ENCODE measurements at regions not wholly inside any gene's neighbourhood (a gene's known extent, or its start where the extent isn't known, plus 50 kb on each side); places are given as distances from the start of the nearest gene placed in this dataset.

DNA sequence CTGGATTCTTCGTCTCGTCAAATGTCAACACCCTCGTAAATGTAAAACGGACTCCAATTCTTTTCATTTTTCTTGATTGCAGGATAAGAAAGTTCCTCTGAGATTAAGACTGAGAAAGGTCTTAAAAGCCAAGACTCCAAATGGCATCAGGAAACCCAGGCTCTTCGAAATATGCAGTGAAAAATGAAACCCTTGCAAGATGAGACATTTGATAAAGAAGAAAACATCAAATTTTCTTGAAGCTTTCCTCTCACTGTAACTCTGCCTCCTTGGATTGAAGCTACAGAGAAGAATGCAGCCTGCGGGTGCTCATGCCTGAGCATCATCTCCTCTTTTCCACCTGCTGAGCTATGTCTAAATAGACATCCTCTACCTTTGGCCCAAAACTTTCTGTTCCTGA lies 342.4 kb upstream of the THBS1 start:
- Histone ChIP-seq H3K9ac (ENCODE audit: low read depth, low read length, poor library complexity) (no peak overlapping the region), H3K4me3 (ENCODE audit: low read length in 2 of 2) (no peak overlapping the region), H3K4me2 (ENCODE audit: insufficient read depth, low read length, poor library complexity, severe bottlenecking) (no peak overlapping the region), H3K4me1 (ENCODE audit: control insufficient read depth in 2 of 2, insufficient read depth in 1 of 2, low read depth in 1 of 2, low read length in 2 of 2) (no peaks in the 10 kb centered on the region), H3K36me3 (replicated peaks in 1 of 2; ENCODE audit: control insufficient read depth in 2 of 2, insufficient read depth in 2 of 2, low read length in 2 of 2) (no peaks in the 10 kb centered on the region), H3K4ac (ENCODE audit: low read length) (no peak overlapping the region), H3K23ac (ENCODE audit: low read depth, low read length, poor library complexity) (no peak overlapping the region), H3K27ac (replicated peaks; ENCODE audit: low read length) (no peak overlapping the region), H2BK12ac (ENCODE audit: low read length) (no peak overlapping the region), H4K91ac (ENCODE audit: low read depth, low read length, poor library complexity) (no peak overlapping the region), H4K8ac (ENCODE audit: low read depth, low read length) (no peak overlapping the region), H3K14ac (ENCODE audit: low read length) (no peak overlapping the region), H2BK5ac (ENCODE audit: low read length) (no peak overlapping the region), H3K27me3 (ENCODE audit: control insufficient read depth in 3 of 3, insufficient read depth in 3 of 3, low read depth in 1 of 3, low read length in 3 of 3) (no peaks in the 10 kb centered on the region), H3K18ac (ENCODE audit: low read length) (no peak overlapping the region), H2BK15ac (ENCODE audit: low read length) (no peak overlapping the region), H3K79me1 (ENCODE audit: low read depth, low read length) (no peaks in the 10 kb centered on the region), H2AFZ (ENCODE audit: low read length) (no peak overlapping the region), H3K9me3 (replicated peaks in 1 of 2; ENCODE audit: control insufficient read depth in 2 of 2, insufficient read depth in 1 of 2, low read depth in 1 of 2, low read length in 2 of 2) (no peaks in the 10 kb centered on the region), H2BK120ac (ENCODE audit: low read depth, low read length) (no peak overlapping the region), H2AK5ac (ENCODE audit: low read depth, low read length) (no peak overlapping the region)
- WGBS, 2 donors (ENCODE audit: extremely low coverage in 2 of 2, insufficient read length in 2 of 2, insufficient replicate concordance in 1 of 2) = no CpG with 5 or more reads among the region's 6 CpGs
- no peak for DNase-seq (ENCODE audit: low spot score)

DNA sequence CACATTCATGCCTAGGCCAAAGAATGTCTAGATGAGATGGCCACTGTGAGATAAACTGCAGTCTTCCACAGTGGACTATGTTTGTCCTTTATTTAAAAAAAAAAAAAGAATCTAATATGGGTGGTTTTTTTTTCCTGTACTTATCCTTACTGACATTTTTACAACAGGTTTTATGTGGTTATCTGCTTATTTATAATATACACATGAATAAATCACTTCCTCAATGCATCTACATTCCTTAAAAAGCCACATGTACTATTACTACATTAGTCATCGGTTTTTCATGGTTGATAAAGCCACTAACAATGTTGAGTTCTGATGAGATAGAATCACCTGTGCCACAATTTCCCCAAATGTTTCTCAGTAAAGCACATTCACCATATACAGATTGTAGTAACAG lies 341.3 kb upstream of the THBS1 start:
- no peak overlapping the region for H3K27ac ChIP-seq (replicated peaks; ENCODE audit: low read length)
- WGBS, 2 donors (ENCODE audit: extremely low coverage in 2 of 2, insufficient read length in 2 of 2, insufficient replicate concordance in 1 of 2) = no CpG with 5 or more reads among the region's 1 CpG
- DNase-seq (ENCODE audit: low spot score) = no peak

DNA sequence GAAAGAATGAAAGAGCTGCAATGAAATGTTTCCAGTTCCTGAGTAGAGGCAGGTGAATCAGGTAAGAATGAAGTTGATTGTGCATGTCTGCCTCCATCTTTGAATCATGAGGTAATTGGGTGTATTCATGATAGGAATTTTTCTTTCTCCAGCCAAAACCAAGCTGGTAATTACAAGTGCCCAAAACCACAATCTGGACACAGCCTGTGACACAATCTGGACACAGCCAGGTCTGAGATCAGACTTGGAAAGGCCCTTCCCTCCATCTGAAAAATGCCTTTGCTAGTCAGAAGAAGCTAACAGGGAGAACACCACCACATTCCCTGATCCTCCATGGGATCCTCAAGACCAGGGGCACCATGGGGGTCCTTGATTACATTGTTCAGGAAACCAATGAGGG lies 338.5 kb upstream of the THBS1 start:
- Histone ChIP-seq H3K79me1 (ENCODE audit: low read depth, low read length) (no peaks in the 10 kb centered on the region), H4K91ac (ENCODE audit: low read depth, low read length, poor library complexity) (no peak overlapping the region), H3K4me1 (ENCODE audit: control insufficient read depth in 2 of 2, insufficient read depth in 1 of 2, low read depth in 1 of 2, low read length in 2 of 2) (no peaks in the 10 kb centered on the region), H3K4me2 (ENCODE audit: insufficient read depth, low read length, poor library complexity, severe bottlenecking) (no peak overlapping the region), H3K27ac (replicated peaks; ENCODE audit: low read length) (no peak overlapping the region), H3K27me3 (ENCODE audit: control insufficient read depth in 3 of 3, insufficient read depth in 3 of 3, low read depth in 1 of 3, low read length in 3 of 3) (no peaks in the 10 kb centered on the region), H3K4ac (ENCODE audit: low read length) (no peak overlapping the region), H4K8ac (ENCODE audit: low read depth, low read length) (no peak overlapping the region), H3K23ac (ENCODE audit: low read depth, low read length, poor library complexity) (no peak overlapping the region), H2BK12ac (ENCODE audit: low read length) (no peak overlapping the region), H3K36me3 (replicated peaks in 1 of 2; ENCODE audit: control insufficient read depth in 2 of 2, insufficient read depth in 2 of 2, low read length in 2 of 2) (no peaks in the 10 kb centered on the region), H3K4me3 (ENCODE audit: low read length in 2 of 2) (no peak overlapping the region), H3K18ac (ENCODE audit: low read length) (no peak overlapping the region), H2BK15ac (ENCODE audit: low read length) (no peak overlapping the region), H2BK120ac (ENCODE audit: low read depth, low read length) (no peak overlapping the region), H2AK5ac (ENCODE audit: low read depth, low read length) (no peak overlapping the region), H3K14ac (ENCODE audit: low read length) (no peak overlapping the region), H3K9me3 (replicated peaks in 1 of 2; ENCODE audit: control insufficient read depth in 2 of 2, insufficient read depth in 1 of 2, low read depth in 1 of 2, low read length in 2 of 2) (no peaks in the 10 kb centered on the region), H2AFZ (ENCODE audit: low read length) (no peak overlapping the region), H3K9ac (ENCODE audit: low read depth, low read length, poor library complexity) (no peak overlapping the region), H2BK5ac (ENCODE audit: low read length) (no peak overlapping the region)
- no peak for DNase-seq (ENCODE audit: low spot score)

More for the DNA sequence above, 341.3 kb upstream of the THBS1 start:
- H2BK5ac ChIP-seq (ENCODE audit: low read length) = no peak overlapping the region
- no peak overlapping the region for H3K23ac ChIP-seq (ENCODE audit: low read depth, low read length, poor library complexity)
- H3K4me2 ChIP-seq (ENCODE audit: insufficient read depth, low read length, poor library complexity, severe bottlenecking) = no peak overlapping the region
- H2BK15ac ChIP-seq (ENCODE audit: low read length) = no peak overlapping the region
- no peaks in the 10 kb centered on the region for H3K36me3 ChIP-seq (replicated peaks in 1 of 2; ENCODE audit: control insufficient read depth in 2 of 2, insufficient read depth in 2 of 2, low read length in 2 of 2)
- H3K9me3 ChIP-seq (replicated peaks in 1 of 2; ENCODE audit: control insufficient read depth in 2 of 2, insufficient read depth in 1 of 2, low read depth in 1 of 2, low read length in 2 of 2) = no peaks in the 10 kb centered on the region
- no peak overlapping the region for H3K14ac ChIP-seq (ENCODE audit: low read length)
- H3K27me3 ChIP-seq (ENCODE audit: control insufficient read depth in 3 of 3, insufficient read depth in 3 of 3, low read depth in 1 of 3, low read length in 3 of 3) = no peaks in the 10 kb centered on the region
- H3K18ac ChIP-seq (ENCODE audit: low read length) = no peak overlapping the region
- H2AFZ ChIP-seq (ENCODE audit: low read length) = no peak overlapping the region
- H4K91ac ChIP-seq (ENCODE audit: low read depth, low read length, poor library complexity) = no peak overlapping the region
- H2BK12ac ChIP-seq (ENCODE audit: low read length) = no peak overlapping the region
- no peak overlapping the region for H3K4me3 ChIP-seq (ENCODE audit: low read length in 2 of 2)
- H3K9ac ChIP-seq (ENCODE audit: low read depth, low read length, poor library complexity) = no peak overlapping the region
- no peak overlapping the region for H3K4ac ChIP-seq (ENCODE audit: low read length)
- no peak overlapping the region for H2AK5ac ChIP-seq (ENCODE audit: low read depth, low read length)
- no peak overlapping the region for H4K8ac ChIP-seq (ENCODE audit: low read depth, low read length)
- no peak overlapping the region for H2BK120ac ChIP-seq (ENCODE audit: low read depth, low read length)
- H3K4me1 ChIP-seq (ENCODE audit: control insufficient read depth in 2 of 2, insufficient read depth in 1 of 2, low read depth in 1 of 2, low read length in 2 of 2) = no peaks in the 10 kb centered on the region
- no peaks in the 10 kb centered on the region for H3K79me1 ChIP-seq (ENCODE audit: low read depth, low read length)

DNA sequence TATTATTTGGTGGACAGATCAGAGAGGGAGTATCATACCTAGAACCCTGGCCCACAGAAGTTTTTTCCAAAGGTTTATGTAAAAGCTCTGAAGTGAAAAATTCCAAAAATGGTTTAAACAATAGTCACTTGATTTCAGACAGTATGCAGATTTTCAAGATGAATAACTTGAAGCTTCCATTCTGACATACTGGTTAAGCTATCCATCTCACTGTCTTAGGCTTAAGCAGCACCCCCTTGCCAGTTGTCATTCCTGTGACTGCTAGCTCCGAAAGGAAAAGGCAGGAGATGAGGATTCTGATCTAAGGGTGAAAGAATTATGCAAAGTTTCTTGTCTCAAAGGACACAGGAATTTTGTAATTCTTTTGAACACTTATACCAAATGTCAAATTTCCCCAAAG lies 337.5 kb upstream of the THBS1 start:
- Histone ChIP-seq H2BK5ac (ENCODE audit: low read length) (no peak overlapping the region), H3K27ac (replicated peaks; ENCODE audit: low read length) (no peak overlapping the region), H3K4ac (ENCODE audit: low read length) (no peak overlapping the region), H2AFZ (ENCODE audit: low read length) (no peak overlapping the region), H4K91ac (ENCODE audit: low read depth, low read length, poor library complexity) (no peak overlapping the region), H3K9ac (ENCODE audit: low read depth, low read length, poor library complexity) (no peak overlapping the region), H3K4me1 (ENCODE audit: control insufficient read depth in 2 of 2, insufficient read depth in 1 of 2, low read depth in 1 of 2, low read length in 2 of 2) (peaks cover 0 to 2% of the 10 kb centered on the region in 2 donors), H3K36me3 (replicated peaks in 1 of 2; ENCODE audit: control insufficient read depth in 2 of 2, insufficient read depth in 2 of 2, low read length in 2 of 2) (no peaks in the 10 kb centered on the region), H3K4me3 (ENCODE audit: low read length in 2 of 2) (no peak overlapping the region), H3K18ac (ENCODE audit: low read length) (no peak overlapping the region), H3K14ac (ENCODE audit: low read length) (no peak overlapping the region), H3K79me1 (ENCODE audit: low read depth, low read length) (no peaks in the 10 kb centered on the region), H3K27me3 (ENCODE audit: control insufficient read depth in 3 of 3, insufficient read depth in 3 of 3, low read depth in 1 of 3, low read length in 3 of 3) (no peaks in the 10 kb centered on the region), H2BK120ac (ENCODE audit: low read depth, low read length) (no peak overlapping the region), H2BK12ac (ENCODE audit: low read length) (no peak overlapping the region), H4K8ac (ENCODE audit: low read depth, low read length) (no peak overlapping the region), H3K9me3 (replicated peaks in 1 of 2; ENCODE audit: control insufficient read depth in 2 of 2, insufficient read depth in 1 of 2, low read depth in 1 of 2, low read length in 2 of 2) (no peaks in the 10 kb centered on the region), H3K4me2 (ENCODE audit: insufficient read depth, low read length, poor library complexity, severe bottlenecking) (no peak overlapping the region), H2AK5ac (ENCODE audit: low read depth, low read length) (no peak overlapping the region), H3K23ac (ENCODE audit: low read depth, low read length, poor library complexity) (no peak overlapping the region), H2BK15ac (ENCODE audit: low read length) (no peak overlapping the region)
- WGBS, 2 donors (ENCODE audit: extremely low coverage in 2 of 2, insufficient read length in 2 of 2, insufficient replicate concordance in 1 of 2) = no CpG with 5 or more reads among the region's 1 CpG
- no peak for DNase-seq (ENCODE audit: low spot score)

All from neuronal stem cell (in vitro differentiated cells).